ENCODE measurements at regions not wholly inside any gene's neighbourhood (a gene's known extent, or its start where the extent isn't known, plus 50 kb on each side); places are given as distances from the start of the nearest gene placed in this dataset.
"Not testable (repeated sequence)": the region's sequence is repeated elsewhere in the genome, so short reads cannot be mapped to it uniquely, and the experiment has no call there.

GRCh38 chr13:109938255-109938936 lies 152.0 kb upstream of the IRS2 start:
- peak; percentile 90 for DNase-seq (ENCODE audit: low read depth)

GRCh38 chr13:109934520-109934919 lies 148.1 kb upstream of the IRS2 start:
- not testable (repeated sequence) for DNase-seq (ENCODE audit: low read depth)

More at GRCh38 chr13:109938255-109938936, 152.0 kb upstream of the IRS2 start:
- TF ChIP-seq CTCF (IDR thresholded peaks at IDR 0.05; ENCODE audit: insufficient read depth, low read depth, low read length, missing control alignments), result no peak
- H3K4me3 ChIP-seq (ENCODE audit: low read length), result no peak overlapping the region

GRCh38 chr13:109933476-109933875 lies 147.1 kb upstream of the IRS2 start:
- no peak for DNase-seq (ENCODE audit: low read depth)
- TF ChIP-seq CTCF (IDR thresholded peaks at IDR 0.05; ENCODE audit: insufficient read depth, low read depth, low read length, missing control alignments), result no peak
- no peak overlapping the region for H3K4me3 ChIP-seq (ENCODE audit: low read length)

More at GRCh38 chr13:109934520-109934919, 148.1 kb upstream of the IRS2 start:
- not testable (repeated sequence) for H3K4me3 ChIP-seq (ENCODE audit: low read length)

- TF ChIP-seq CTCF (IDR thresholded peaks at IDR 0.05; ENCODE audit: insufficient read depth, low read depth, low read length, missing control alignments), result no peak
- no peak overlapping the region for H3K4me3 ChIP-seq (ENCODE audit: low read length)
- no peak for DNase-seq (ENCODE audit: low read depth)
Observed at GRCh38 chr13:109924376-109924775, 138.0 kb upstream of the IRS2 start.

- TF ChIP-seq CTCF (IDR thresholded peaks at IDR 0.05; ENCODE audit: insufficient read depth, low read depth, low read length, missing control alignments), result no peak
- no peak overlapping the region for H3K4me3 ChIP-seq (ENCODE audit: low read length)
- DNase-seq (ENCODE audit: low read depth), result peak; percentile 38
Observed at GRCh38 chr13:109922518-109922917, 136.1 kb upstream of the IRS2 start.

GRCh38 chr13:109919715-109920375 lies 133.5 kb upstream of the IRS2 start:
- no peak for TF ChIP-seq CTCF (IDR thresholded peaks at IDR 0.05; ENCODE audit: insufficient read depth, low read depth, low read length, missing control alignments)
- no peak overlapping the region for H3K4me3 ChIP-seq (ENCODE audit: low read length)
- no peak for DNase-seq (ENCODE audit: low read depth)

- peak; percentile 26 for DNase-seq (ENCODE audit: low read depth)
- no peak overlapping the region for H3K4me3 ChIP-seq (ENCODE audit: low read length)
- no peak for TF ChIP-seq CTCF (IDR thresholded peaks at IDR 0.05; ENCODE audit: insufficient read depth, low read depth, low read length, missing control alignments)
Observed at GRCh38 chr13:109918179-109918711, 131.9 kb upstream of the IRS2 start.
